AG04449 (cell line): ENCODE measurements at regions not wholly inside any gene's neighbourhood (a gene's known extent, or its start where the extent isn't known, plus 50 kb on each side); places are given as distances from the start of the nearest gene placed in this dataset.

Experiments
- CTCF ChIA-PET: fragments of 350-600 bp; formaldehyde crosslinking; extraction: SDS; loops from one replicate; lab custom pipeline; 2021; ENCODE audit warnings: antibody characterized with exemption; lab: Yijun Ruan, JAX
- POLR2A ChIA-PET: fragments of 400-600, 350-600 bp; formaldehyde crosslinking; extraction: SDS; loops from one replicate; lab custom pipeline; 2020; ENCODE audit warnings: antibody characterized with exemption, inconsistent platforms; lab: Yijun Ruan, JAX
- DNase-seq: peaks from one replicate; pipeline ENCODE4 v3.0.0-alpha.2; 2010; ENCODE audit warnings: low read depth, low spot score
- H3K4me3 ChIP-seq: 2 replicates; pipeline ENCODE4 v1.5.1; 2011; ENCODE audit warnings: low read depth, mild to moderate bottlenecking, control low read depth, low read length
- TF ChIP-seq, protein P1 (sequence below): IDR thresholded peaks from one replicate; pipeline ENCODE4 v1.5.1; 2011; ENCODE audit warnings: mild to moderate bottlenecking, moderate library complexity, low read length, control low read depth, inconsistent platforms; ENCODE audit not compliant: insufficient read depth; ENCODE audit errors: missing control alignments

DNA sequence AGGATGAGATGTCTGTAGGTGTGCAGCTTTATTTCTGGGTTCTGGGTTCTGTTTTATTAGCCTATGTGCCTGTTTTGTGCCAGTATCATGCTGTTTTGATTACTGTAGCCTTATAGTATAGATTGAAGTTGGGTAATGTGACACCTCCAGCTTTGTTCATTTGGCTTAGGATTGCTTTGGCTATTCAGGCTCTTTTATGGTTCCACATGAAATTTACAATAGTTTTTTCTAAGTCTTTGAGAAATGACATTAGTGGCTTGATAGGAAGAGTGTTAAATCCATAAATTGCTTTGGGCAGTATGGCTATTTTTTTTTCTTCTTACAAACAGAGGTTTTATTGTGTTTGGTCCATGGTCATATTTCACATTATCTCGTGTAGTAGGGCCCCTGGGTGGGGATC, 285.8 kb upstream of the GADL1 start:
- H3K4me3 ChIP-seq: no peak overlapping the region
- no peak for DNase-seq
- ChIA-PET POLR2A (no interaction called here), CTCF (no interaction called here)
- TF ChIP-seq, protein P1, sequence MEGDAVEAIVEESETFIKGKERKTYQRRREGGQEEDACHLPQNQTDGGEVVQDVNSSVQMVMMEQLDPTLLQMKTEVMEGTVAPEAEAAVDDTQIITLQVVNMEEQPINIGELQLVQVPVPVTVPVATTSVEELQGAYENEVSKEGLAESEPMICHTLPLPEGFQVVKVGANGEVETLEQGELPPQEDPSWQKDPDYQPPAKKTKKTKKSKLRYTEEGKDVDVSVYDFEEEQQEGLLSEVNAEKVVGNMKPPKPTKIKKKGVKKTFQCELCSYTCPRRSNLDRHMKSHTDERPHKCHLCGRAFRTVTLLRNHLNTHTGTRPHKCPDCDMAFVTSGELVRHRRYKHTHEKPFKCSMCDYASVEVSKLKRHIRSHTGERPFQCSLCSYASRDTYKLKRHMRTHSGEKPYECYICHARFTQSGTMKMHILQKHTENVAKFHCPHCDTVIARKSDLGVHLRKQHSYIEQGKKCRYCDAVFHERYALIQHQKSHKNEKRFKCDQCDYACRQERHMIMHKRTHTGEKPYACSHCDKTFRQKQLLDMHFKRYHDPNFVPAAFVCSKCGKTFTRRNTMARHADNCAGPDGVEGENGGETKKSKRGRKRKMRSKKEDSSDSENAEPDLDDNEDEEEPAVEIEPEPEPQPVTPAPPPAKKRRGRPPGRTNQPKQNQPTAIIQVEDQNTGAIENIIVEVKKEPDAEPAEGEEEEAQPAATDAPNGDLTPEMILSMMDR: no peak

DNA sequence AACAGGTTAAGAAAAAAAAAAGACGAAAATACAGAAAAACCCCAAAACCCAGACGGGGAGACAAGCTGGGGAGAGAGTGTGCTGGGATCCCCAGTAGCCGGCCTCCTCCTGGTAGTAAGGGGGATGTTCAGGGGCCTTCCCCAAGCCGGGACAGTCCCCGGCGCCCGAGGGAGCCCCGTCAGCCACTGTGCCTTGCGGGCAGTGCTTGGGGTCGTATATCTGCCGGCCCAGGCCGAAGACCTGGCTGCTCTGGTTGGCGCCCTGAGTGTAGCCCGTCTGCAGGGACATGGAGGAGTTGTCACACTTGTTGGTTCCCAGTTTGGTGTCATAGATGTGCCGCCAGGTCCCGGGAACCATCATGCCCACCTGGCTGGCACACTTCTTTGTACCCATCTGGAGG, 287.2 kb upstream of the GADL1 start:
- TF ChIP-seq, protein P1: no peak
- POLR2A ChIA-PET: no interaction called here
- CTCF ChIA-PET: no interaction called here
- H3K4me3 ChIP-seq: no peak overlapping the region
- DNase-seq: no peak

DNA sequence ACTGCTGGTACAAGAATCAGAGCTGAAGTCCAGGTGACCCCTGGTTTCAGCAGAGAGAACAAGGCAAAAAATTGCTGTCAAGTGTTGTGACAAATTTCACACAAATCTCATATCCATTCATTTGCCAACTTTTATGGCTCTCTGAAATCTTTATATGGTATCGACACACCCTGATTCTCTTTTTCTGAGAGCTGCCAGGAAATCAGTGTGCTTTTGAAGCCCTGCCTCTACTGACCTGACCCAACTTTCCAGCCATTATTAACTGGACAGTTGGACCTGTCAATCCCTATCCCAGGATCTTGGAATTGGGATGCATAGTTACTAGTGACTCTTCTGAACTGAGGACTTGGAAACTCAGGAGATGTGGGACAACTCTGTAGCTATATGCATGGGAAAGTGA, 288.2 kb upstream of the GADL1 start:
- no peak overlapping the region for H3K4me3 ChIP-seq
- CTCF ChIA-PET: interaction anchor here (1.2 kb wide), 1 partner anchor 10 kb away, joined by 4 read pairs; no protein-coding TSS in a partner anchor
- TF ChIP-seq, protein P1: no peak

DNA sequence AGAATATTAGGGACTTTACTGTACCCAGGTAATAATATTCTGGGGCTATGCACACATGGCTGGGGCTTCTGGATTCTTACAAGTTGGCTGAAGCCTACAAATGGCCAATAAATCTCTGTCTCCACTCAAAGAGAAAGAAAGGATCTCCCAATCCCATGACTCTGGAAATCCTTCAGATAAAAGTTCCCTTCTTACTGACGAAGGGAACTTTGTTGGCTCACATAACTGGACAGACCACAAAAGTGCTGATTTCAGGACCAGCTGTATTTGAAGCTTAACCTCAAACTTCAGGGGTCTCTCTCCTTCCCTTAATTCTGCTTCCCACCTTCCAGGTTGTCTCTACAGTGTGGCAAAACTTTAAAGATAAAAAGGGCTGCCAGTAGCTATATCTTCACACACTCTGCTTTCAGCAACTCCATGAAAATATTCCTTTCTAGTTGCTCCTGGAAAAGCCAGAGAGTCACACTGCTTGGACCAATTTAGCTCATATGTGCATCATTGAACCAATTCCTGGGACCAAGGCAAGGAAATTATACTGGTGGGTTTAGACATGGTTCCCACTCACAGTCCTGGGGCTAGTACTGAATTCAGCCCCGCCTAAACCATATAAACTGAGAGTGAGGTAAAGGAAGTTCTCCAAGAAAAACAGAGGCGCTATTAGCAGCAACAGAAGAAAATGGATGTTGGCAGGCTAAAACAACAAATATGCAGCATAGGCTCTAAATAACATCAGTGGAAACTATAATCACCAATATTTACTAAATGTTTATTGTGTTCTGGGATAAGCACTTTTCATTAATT, 290.0 kb upstream of the GADL1 start:
- DNase-seq: no peak
- TF ChIP-seq, protein P1: no peak
- CTCF ChIA-PET: interaction anchor here (0.7 kb wide), 1 partner anchor 414 kb away, joined by 3 read pairs; no protein-coding TSS in a partner anchor
- no peak overlapping the region for H3K4me3 ChIP-seq
- POLR2A ChIA-PET: no interaction called here

More for the DNA sequence above, 288.2 kb upstream of the GADL1 start:
- POLR2A ChIA-PET: no interaction called here
- no peak for DNase-seq

DNA sequence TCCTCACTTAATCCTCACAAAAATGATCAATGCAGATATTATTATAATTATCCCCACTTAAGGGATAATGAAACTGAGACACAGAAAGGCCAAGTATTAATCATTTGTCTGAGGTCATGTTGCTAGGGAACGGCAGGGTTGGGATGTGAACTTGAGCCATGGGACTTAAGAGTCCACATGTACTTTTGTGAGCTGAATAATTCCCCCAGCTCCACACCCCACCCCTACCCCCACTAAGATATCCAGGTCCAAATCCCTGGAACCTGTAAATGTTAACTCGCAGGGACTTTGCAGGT, 290.5 kb upstream of the GADL1 start:
- no peak overlapping the region for H3K4me3 ChIP-seq
- TF ChIP-seq, protein P1: no peak
- ChIA-PET CTCF (no interaction called here), POLR2A (no interaction called here)
- no peak for DNase-seq

DNA sequence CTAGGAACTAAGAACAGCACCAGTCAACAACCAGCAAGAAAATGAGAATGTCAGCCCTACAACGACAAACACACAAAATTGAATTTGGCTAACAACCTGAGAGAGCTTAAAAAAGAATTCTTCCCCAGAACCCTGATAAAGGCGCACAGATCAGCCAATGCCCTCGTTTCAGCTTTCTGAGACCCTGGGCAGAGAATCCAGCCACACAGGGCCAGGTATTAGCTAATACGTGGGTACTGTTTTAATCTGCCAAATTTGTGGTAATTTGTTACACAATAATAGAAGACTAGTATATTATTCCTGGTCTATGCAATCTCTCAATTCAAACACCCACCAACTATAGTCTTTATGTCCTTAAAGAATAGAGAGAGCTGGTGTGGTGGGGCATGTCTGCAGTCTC, 291.6 kb upstream of the GADL1 start:
- POLR2A ChIA-PET: no interaction called here
- CTCF ChIA-PET: no interaction called here
- DNase-seq: no peak
- TF ChIP-seq, protein P1: no peak
- H3K4me3 ChIP-seq: no peak overlapping the region
